HG02885 (cell line): ENCODE measurements at regions not wholly inside any gene's neighbourhood (a gene's known extent, or its start where the extent isn't known, plus 50 kb on each side); places are given as distances from the start of the nearest gene placed in this dataset.

Source experiments
- ATAC-seq: cut with Tn5 transposase; IDR thresholded peaks from one replicate; pipeline ENCODE4 v1.9.1; 2021; ENCODE audit warnings: mild to moderate bottlenecking; ENCODE audit not compliant: unreplicated experiment, poor library complexity

- no peak for ATAC-seq
Observed at GRCh38 chr2:237167934-237168333, 82.2 kb downstream of the COPS8 start.

DNA sequence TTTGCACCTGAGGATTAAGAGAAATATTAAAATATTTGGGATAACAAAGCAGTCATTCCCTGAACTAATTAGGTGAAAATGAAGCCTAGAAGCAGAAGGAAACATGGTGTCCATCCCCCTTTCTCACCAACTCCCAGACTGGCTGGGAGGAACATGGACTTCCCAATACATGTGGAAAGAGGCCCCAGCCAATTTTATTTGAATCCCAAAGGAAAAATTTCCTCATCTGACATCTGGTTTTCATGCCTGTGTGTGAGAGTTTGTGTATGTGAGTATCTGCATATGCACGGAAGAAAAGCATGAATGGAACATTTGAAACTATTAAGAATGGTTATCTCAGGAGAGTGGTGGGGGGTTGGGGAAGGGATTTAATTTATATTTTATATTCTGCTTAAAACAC, 84.3 kb downstream of the COPS8 start:
- no peak for ATAC-seq

GRCh38 chr2:237171396-237171795, 85.7 kb downstream of the COPS8 start:
- no peak for ATAC-seq

- ATAC-seq = no peak
Observed at GRCh38 chr2:237171881-237172280, 86.2 kb downstream of the COPS8 start.

GRCh38 chr2:237177052-237177451, 91.4 kb downstream of the COPS8 start:
- ATAC-seq = no peak

DNA sequence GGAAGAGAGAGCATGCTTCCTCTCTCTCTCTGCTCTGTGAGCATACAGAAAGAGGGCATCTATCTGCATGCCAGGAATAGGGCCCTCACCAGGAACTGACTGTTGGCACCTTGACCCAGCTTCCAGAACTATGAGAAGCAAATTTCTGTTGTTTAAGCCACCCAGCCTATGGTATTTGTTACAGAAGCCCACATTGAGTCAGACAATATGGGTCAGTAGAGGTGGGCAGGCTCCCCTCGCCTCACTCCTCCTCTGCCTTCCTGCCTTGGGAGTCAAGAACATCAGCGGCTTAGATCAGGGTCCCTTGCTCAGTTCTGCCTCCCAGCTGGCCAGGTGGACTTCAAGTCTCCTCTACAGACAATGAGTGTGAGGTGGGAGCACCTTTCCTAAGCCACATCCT, 92.3 kb downstream of the COPS8 start:
- ATAC-seq = no peak

- no peak for ATAC-seq
Observed at GRCh38 chr2:237178396-237178795, 92.7 kb downstream of the COPS8 start.

GRCh38 chr2:237179161-237179560, 93.5 kb downstream of the COPS8 start:
- no peak for ATAC-seq

GRCh38 chr2:237180187-237180586, 94.5 kb downstream of the COPS8 start:
- no peak for ATAC-seq

- no peak for ATAC-seq
Observed at GRCh38 chr2:237180987-237181386, 95.3 kb downstream of the COPS8 start.

DNA sequence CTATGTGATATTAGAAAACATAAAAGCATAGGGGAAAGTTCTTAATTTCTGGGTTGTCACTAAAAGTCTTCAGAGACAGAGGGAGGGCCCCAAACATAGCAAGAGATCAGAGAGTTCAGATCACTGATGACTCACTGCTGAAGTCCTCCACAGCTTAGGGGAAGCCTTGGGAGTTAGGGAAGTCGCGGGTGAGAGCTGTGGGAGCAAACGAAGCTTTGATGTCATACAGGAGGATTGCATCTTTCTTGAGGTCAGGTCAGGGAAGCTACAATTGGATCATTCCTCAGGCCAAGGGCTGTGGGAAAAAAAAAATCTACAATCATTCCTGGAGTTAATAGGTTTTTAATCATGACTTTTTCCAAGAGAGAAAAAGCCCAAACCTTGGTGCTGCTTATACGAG, 96.2 kb downstream of the COPS8 start:
- ATAC-seq = no peak

GRCh38 chr2:237182422-237183123, 96.9 kb downstream of the COPS8 start:
- ATAC-seq = no peak

GRCh38 chr2:237184192-237184918, 98.7 kb downstream of the COPS8 start:
- ATAC-seq = no peak

DNA sequence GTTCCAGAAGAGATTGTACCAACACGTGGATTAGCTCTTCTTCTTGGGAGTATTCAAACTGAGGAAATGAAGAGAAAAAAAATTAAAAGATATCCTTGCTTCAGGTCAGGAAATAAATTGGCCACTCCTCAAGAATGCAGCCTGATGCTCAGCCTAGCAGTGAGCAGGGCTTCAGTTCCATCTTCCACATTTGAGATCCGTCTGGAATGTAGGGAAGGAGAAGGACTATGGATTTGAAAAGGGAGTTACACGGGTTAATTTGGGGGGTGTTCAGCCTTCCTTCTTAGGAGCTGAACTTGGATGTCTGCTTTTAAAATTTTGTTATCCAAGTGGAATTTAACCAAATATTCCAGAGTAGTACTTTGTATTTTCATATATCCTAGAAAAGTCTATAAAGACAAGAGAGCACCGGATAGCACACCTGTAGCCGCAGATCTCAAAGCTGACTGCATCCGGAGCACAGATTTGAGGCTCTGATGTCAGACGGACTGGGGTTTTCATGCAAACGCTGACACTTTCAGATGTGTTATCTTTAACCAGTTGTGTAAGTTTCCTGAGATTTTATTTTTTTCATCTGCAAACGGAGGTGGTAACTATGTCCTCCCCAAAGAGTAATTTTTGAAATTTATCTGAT, 99.3 kb downstream of the COPS8 start:
- ATAC-seq = no peak

- no peak for ATAC-seq
Observed at GRCh38 chr2:237185553-237185925, 99.8 kb downstream of the COPS8 start.

GRCh38 chr2:237189799-237190198, 104.1 kb downstream of the COPS8 start:
- ATAC-seq = no peak

DNA sequence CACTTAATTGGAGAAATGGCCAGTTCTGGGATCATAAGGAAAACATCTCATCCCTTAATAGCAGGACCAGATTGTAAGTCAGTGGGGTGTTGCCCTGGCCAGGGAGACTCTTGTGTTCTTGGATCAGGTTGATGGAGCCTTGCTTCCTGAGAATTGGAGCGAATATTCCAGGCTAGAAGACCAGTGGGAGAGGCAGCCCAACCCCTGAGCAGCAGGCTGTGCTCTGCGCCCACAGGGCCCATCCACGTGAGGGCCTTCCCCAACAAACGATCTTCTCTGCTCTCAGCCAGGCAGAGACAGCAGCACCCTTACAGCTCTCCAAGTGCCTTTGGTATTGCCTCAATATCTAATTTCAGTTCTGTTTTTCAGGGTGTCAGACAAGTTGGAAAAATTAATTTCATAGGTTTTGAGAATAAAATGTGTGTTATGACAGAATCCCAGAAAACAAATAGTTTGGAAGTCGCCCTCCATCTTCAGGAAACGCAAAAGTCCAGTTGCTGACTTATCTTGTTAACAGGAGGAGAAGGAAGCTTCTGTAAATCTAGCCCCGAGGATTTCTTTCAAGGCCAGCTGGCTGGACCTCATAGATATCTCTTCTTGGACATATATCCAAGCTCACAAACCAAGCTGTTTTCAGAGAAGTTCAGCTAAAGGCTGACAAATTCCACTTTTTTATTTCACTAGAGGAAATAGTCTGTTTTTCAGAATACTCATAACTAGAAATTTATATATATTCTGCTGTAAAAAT, 105.5 kb downstream of the COPS8 start:
- no peak for ATAC-seq

GRCh38 chr2:237191714-237192081, 106.0 kb downstream of the COPS8 start:
- no peak for ATAC-seq

DNA sequence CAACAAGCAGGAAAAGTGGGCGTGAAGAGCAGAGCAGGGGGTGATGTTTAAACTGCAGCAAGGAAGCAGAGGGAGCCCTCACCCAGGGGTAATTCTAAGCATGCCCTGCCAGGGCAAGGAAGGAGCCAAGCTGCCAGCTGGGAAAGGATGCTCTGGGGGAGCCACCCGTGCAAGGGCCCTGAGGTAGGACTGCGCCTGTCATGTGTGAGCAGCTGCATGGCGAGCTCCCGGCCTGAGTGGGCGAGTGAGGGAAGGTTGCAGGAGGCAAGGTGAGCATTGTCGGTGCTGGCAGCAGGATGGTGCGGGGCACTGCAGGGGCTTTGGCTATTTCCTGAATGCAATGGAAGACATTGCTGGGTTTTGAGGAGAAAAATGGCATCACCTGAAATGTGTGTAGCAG, 107.2 kb downstream of the COPS8 start:
- no peak for ATAC-seq

DNA sequence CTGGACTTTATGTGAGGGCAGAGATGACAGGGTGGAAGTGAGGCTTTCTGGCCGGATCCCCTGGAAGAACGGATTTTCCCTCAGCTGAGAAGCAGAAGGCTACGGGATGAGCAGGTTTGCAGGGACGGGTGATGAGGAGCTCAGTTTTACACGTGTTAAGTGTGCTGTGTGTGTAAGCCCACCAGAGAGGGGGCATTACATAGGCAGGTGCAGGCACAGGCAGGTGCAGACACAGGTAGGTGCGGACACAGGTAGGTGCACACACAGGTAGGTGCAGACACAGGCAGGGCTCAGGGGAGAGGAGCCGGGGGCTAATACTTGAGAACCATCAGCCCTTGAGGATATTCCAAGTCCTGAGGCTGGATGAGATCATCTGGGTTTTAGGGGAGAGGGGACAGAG, 107.7 kb downstream of the COPS8 start:
- no peak for ATAC-seq

DNA sequence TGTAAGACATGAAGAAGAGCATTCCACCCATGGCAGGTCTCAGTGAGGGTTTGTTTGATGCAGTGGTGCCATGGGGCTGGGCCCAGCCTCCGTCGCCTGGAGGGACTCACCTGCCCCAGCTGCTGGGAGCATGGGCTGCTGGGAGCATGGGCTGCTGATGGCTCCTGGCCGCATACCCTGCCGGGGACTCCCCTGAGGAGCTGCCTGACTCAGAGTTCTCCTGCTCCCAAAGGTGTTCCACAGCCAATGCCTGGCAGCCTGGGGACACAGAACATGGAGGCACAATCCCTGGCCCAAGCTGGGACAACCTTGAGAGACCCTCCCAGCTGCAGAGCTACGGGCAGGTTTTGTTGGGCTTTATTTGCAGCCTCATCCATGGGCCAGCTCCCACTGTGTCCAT, 108.4 kb downstream of the COPS8 start:
- ATAC-seq = no peak
